ENCODE measurements at regions not wholly inside any gene's neighbourhood (a gene's known extent, or its start where the extent isn't known, plus 50 kb on each side); places are given as distances from the start of the nearest gene placed in this dataset.

DNA sequence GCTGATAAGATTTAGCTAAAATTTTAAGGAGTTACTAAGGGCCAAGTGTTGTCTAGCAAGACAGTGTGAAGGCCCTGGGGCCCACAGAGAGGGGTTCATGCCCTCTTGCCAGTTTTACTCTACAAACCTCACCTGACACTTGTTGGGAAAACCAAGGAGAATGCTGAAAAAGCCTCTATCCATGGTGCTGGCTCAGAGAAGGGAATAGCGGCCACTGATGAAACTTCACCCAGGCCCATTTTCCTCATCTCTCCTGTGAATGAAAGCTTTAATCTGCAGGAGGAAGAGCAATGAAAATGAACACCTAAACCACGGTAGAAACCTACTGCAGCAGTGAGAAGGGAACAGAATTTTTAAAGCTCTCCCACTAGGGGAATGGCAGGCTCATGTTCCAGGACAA, 317.3 kb upstream of the CNR1 start:
- TF ChIP-seq, protein P1, sequence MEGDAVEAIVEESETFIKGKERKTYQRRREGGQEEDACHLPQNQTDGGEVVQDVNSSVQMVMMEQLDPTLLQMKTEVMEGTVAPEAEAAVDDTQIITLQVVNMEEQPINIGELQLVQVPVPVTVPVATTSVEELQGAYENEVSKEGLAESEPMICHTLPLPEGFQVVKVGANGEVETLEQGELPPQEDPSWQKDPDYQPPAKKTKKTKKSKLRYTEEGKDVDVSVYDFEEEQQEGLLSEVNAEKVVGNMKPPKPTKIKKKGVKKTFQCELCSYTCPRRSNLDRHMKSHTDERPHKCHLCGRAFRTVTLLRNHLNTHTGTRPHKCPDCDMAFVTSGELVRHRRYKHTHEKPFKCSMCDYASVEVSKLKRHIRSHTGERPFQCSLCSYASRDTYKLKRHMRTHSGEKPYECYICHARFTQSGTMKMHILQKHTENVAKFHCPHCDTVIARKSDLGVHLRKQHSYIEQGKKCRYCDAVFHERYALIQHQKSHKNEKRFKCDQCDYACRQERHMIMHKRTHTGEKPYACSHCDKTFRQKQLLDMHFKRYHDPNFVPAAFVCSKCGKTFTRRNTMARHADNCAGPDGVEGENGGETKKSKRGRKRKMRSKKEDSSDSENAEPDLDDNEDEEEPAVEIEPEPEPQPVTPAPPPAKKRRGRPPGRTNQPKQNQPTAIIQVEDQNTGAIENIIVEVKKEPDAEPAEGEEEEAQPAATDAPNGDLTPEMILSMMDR (IDR thresholded peaks at IDR 0.05; ENCODE audit: low read depth, low read length) = no peak
- H3K36me3 ChIP-seq = no peaks in the 10 kb centered on the region
- H3K27ac ChIP-seq = no peak overlapping the region
- no peak overlapping the region for H3K4me3 ChIP-seq
- H3K4me1 ChIP-seq (ENCODE audit: low read depth) = no peaks in the 10 kb centered on the region
- H3K27me3 ChIP-seq = no peaks in the 10 kb centered on the region
- no peaks in the 10 kb centered on the region for H3K9me3 ChIP-seq (ENCODE audit: low read depth)
- peak in 1 of 2 donors; percentile 32 for DNase-seq (ENCODE audit: low read depth in 1 of 2, low spot score in 1 of 2)

DNA sequence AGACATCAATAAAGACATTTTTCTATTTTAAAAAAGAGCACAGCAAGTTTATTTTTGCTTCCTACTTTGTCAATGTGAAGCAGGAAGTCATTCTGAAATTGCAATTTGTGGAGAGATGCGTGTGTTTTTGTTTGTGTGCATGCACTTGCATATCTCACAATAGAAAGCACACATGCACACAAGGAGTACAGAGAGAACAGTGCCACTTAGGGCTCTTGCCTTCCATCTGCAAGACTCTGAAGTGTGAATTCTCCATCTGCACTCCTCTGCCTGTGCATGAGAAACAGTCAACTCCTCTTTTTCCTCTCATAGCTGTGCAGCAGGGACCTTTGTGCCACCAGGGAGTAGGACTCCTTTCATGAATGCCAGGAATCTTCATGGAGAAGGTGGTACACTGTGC, 316.3 kb upstream of the CNR1 start:
- no peaks in the 10 kb centered on the region for H3K36me3 ChIP-seq
- no peak overlapping the region for H3K27ac ChIP-seq
- H3K4me3 ChIP-seq = no peak overlapping the region
- H3K27me3 ChIP-seq = no peaks in the 10 kb centered on the region
- H3K4me1 ChIP-seq (ENCODE audit: low read depth) = no peaks in the 10 kb centered on the region
- DNase-seq (ENCODE audit: low read depth in 1 of 2, low spot score in 1 of 2) = no peak
- H3K9me3 ChIP-seq (ENCODE audit: low read depth) = no peaks in the 10 kb centered on the region
- TF ChIP-seq, protein P1 (IDR thresholded peaks at IDR 0.05; ENCODE audit: low read depth, low read length) = no peak

DNA sequence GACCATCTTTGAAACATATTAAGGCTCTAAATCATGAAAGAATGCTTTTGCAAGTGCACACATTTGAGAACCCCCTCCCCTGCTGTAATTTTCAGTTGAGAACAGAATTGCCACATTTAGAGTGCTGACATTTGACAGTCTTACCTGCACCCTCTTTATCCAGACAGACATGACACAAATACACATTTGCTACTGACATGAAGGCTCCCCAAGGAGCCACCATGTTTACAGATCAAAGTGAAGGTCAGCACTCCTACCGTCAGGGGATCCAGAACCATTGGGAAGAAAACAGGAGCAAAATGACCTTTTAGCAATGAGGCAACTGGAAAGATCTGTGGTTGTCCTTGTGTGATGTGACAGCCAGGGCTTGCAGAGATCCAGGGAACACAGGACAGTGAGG, 315.4 kb upstream of the CNR1 start:
- TF ChIP-seq, protein P1 (IDR thresholded peaks at IDR 0.05; ENCODE audit: low read depth, low read length) = no peak
- Histone ChIP-seq H3K4me1 (ENCODE audit: low read depth) (no peaks in the 10 kb centered on the region), H3K4me3 (no peak overlapping the region), H3K9me3 (ENCODE audit: low read depth) (no peaks in the 10 kb centered on the region), H3K27me3 (no peaks in the 10 kb centered on the region), H3K27ac (no peak overlapping the region), H3K36me3 (no peaks in the 10 kb centered on the region)
- DNase-seq (ENCODE audit: low read depth in 1 of 2, low spot score in 1 of 2) = no peak

DNA sequence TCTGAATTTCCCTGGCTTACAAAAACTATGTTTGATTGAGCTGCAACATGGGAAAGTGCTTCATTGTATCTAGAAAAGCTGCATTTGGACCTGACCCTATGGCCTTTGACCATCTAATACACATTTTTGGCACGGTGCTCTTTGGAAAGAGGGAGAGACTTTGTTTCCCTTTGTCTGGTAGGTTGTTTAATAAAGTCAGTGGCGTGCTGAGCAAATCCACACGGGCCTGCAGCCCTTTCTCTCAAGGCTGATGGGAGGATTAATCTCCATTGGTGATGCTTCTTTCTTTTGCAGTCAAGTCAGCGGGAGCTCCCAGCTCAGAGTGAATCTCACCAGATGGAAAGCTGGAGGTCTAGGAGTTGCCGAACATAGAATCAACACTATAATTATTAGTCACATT, 314.7 kb upstream of the CNR1 start:
- TF ChIP-seq, protein P1 (IDR thresholded peaks at IDR 0.05; ENCODE audit: low read depth, low read length) = no peak
- Histone ChIP-seq H3K36me3 (no peaks in the 10 kb centered on the region), H3K4me3 (no peak overlapping the region), H3K9me3 (ENCODE audit: low read depth) (no peaks in the 10 kb centered on the region), H3K27me3 (no peaks in the 10 kb centered on the region), H3K27ac (no peak overlapping the region), H3K4me1 (ENCODE audit: low read depth) (no peaks in the 10 kb centered on the region)
- no peak for DNase-seq (ENCODE audit: low read depth in 1 of 2, low spot score in 1 of 2)

DNA sequence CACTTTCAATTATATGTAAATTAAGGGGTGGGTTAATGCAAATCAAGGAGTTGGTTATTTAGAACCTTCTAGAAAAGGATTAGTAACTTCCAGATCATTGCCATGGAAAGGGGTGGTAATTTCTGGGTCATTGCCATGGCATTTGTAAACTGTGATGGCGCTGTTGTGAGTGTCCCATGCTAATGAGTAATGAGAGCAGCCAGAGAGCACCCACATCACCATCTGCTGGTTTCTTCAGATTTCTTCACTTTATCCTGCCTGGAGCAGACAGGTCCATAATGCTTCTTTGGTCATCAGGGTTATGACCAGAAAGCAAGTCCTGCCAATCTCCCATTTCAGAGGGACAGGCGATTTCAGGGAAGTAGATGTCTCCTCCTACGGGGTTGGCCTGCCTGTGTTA, 311.3 kb upstream of the CNR1 start:
- H3K27ac ChIP-seq = no peak overlapping the region
- no peak for DNase-seq (ENCODE audit: low read depth in 1 of 2, low spot score in 1 of 2)
- no peaks in the 10 kb centered on the region for H3K4me1 ChIP-seq (ENCODE audit: low read depth)
- no peaks in the 10 kb centered on the region for H3K27me3 ChIP-seq
- no peaks in the 10 kb centered on the region for H3K36me3 ChIP-seq
- TF ChIP-seq, protein P1 (IDR thresholded peaks at IDR 0.05; ENCODE audit: low read depth, low read length) = no peak
- no peaks in the 10 kb centered on the region for H3K9me3 ChIP-seq (ENCODE audit: low read depth)
- H3K4me3 ChIP-seq = no peak overlapping the region

DNA sequence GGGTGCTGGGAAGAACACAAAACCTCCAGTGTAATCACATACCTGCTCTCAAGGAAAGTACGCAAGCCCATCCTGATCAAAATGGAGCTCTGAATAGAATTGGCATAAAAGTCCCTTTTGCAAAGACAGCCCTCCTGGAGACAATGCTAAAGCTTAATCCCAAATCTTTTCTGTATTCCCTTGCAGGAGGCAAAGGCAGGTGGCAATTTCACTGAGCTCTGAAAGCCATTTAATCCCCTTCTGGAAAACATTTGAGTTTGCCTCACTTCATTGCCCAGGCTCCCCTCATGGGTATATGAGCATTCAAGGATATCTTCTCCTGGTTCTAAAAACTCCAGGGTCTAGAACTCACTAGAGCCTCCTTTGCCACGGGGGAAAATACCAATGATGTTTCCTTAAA, 310.2 kb upstream of the CNR1 start:
- no peaks in the 10 kb centered on the region for H3K4me1 ChIP-seq (ENCODE audit: low read depth)
- H3K4me3 ChIP-seq = no peak overlapping the region
- no peaks in the 10 kb centered on the region for H3K36me3 ChIP-seq
- H3K27ac ChIP-seq = no peak overlapping the region
- H3K27me3 ChIP-seq = no peaks in the 10 kb centered on the region
- H3K9me3 ChIP-seq (ENCODE audit: low read depth) = no peaks in the 10 kb centered on the region
- TF ChIP-seq, protein P1 (IDR thresholded peaks at IDR 0.05; ENCODE audit: low read depth, low read length) = no peak
- DNase-seq (ENCODE audit: low read depth in 1 of 2, low spot score in 1 of 2) = no peak
